Left lung (tissue), 4 donors: ENCODE measurements at regions not wholly inside any gene's neighbourhood (a gene's known extent, or its start where the extent isn't known, plus 50 kb on each side); places are given as distances from the start of the nearest gene placed in this dataset.

Source experiments
- ATAC-seq: fragments of 200-7000 bp; cut with Tn5 transposase; one replicate; pipeline ENCODE4 v1.9.1; 2020; ENCODE audit warnings: moderate library complexity
- DNase-seq, 4 donors: peaks; one replicate each; pipeline ENCODE4 v3.0.0-alpha.2; 2013 to 2020
- H3K27ac ChIP-seq, 2 donors: fragments of 200-600 bp; sonication (generic) in 1 of 2; one replicate each; pipeline versions ENCODE4 v1.5.0 to v1.8.0; 2020 to 2021
- H3K27me3 ChIP-seq, 2 donors: fragments of 200-600 bp; sonication (generic) in 1 of 2; one replicate each; pipeline versions ENCODE4 v1.5.0 to v1.8.0; 2020 to 2021
- H3K36me3 ChIP-seq, 2 donors: fragments of 200-600 bp; sonication (generic) in 1 of 2; one replicate each; pipeline versions ENCODE4 v1.5.0 to v1.8.0; 2020 to 2021
- H3K4me1 ChIP-seq, 2 donors: fragments of 200-600 bp; one replicate each; pipeline ENCODE4 v1.8.0; 2021
- H3K4me3 ChIP-seq, 2 donors: fragments of 200-600 bp; sonication (generic) in 1 of 2; one replicate each; pipeline versions ENCODE4 v1.5.0 to v1.8.0; 2020 to 2021; ENCODE audit warnings: mild to moderate bottlenecking in 1 of 2
- H3K9me3 ChIP-seq, 2 donors: fragments of 200-600 bp; sonication (generic) in 1 of 2; one replicate each; pipeline versions ENCODE4 v1.5.0 to v1.8.0; 2020 to 2021
- intact Hi-C, 2 donors: fragments of 100-400 bp; cut with DNase I; formaldehyde crosslinking; loops; one replicate each; pipeline versions ENCODE4 v1.11.2 to v1.14.2; 2022
- TF ChIP-seq, protein P1 (sequence below), 2 donors: fragments of 200-600 bp; sonication (generic) in 1 of 2; IDR thresholded peaks; one replicate each; pipeline versions ENCODE4 v1.5.0 to v1.8.0; 2021; ENCODE audit warnings: antibody characterized with exemption in 2 of 2
- donor health status: DM: no; HTN: yes; CAD: no.
- donor health status: DM: no; HTN: no; CAD: no.

DNA sequence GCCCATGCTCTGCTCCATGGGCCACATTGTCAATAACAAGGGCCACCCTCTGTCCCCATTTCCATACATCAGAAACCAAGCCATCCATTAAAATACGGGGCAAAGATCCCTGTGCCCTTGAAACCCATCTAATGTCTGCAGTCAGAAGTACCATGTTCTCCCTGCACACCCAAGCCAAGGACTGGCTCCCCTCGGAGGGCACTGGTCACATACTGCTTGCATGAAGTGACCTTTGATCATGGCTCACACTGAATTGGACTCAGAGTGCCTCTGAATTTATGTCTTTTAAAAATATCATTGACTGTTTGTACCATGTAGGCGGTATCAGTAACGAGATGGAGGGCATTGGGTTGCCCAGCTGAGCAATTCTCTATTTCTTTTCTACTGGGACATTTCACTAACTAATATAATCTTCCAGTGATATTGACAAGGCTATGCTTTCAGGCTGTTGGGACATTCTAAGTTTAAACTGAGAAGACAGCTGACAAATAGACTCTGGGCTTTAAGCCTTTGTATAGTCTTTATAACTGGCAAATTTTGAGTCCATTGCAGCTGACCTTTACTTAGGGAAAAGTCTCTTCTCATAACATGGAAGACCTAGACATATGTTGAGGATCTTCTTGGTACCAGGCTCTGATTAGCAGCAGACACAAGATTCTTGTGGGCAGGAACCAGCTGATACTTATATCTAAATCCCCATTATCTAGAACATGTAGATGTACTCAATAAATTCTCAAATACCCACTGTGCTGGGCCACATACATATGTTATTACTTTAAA is 214.3 kb downstream of the MYCN start:
- ATAC-seq (no peak), DNase-seq (no peak)
- Histone ChIP-seq H3K4me3 (no peak overlapping the region), H3K4me1 (no peaks in the 10 kb centered on the region), H3K27ac (no peak overlapping the region), H3K27me3 (no peaks in the 10 kb centered on the region), H3K36me3 (no peaks in the 10 kb centered on the region), H3K9me3 (no peaks in the 10 kb centered on the region)
- TF ChIP-seq, protein P1, sequence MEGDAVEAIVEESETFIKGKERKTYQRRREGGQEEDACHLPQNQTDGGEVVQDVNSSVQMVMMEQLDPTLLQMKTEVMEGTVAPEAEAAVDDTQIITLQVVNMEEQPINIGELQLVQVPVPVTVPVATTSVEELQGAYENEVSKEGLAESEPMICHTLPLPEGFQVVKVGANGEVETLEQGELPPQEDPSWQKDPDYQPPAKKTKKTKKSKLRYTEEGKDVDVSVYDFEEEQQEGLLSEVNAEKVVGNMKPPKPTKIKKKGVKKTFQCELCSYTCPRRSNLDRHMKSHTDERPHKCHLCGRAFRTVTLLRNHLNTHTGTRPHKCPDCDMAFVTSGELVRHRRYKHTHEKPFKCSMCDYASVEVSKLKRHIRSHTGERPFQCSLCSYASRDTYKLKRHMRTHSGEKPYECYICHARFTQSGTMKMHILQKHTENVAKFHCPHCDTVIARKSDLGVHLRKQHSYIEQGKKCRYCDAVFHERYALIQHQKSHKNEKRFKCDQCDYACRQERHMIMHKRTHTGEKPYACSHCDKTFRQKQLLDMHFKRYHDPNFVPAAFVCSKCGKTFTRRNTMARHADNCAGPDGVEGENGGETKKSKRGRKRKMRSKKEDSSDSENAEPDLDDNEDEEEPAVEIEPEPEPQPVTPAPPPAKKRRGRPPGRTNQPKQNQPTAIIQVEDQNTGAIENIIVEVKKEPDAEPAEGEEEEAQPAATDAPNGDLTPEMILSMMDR (IDR thresholded peaks at IDR 0.05) = no peak
- intact Hi-C loops = no loop called here

DNA sequence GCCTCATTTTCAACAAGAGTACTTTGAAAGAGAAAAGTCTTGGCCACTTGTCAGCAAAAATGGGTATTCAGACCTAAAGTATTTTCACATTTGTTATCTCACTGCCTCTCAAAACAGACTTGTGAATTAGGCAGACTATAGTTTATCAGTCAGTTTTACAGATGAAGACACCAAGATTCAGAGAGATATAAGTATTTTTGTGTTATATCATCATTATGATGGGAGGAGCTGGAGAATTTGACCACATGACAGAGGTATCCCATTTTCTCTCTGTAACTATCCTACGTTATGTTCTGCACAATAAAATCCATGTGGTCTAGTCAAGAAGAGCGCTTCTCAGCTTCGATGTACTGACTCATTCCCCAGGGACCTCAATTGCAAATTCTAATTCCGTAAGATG is 213.7 kb downstream of the MYCN start:
- DNase-seq = no peak
- Histone ChIP-seq H3K9me3 (no peaks in the 10 kb centered on the region), H3K27ac (no peak overlapping the region), H3K4me1 (no peaks in the 10 kb centered on the region), H3K4me3 (no peak overlapping the region), H3K36me3 (no peaks in the 10 kb centered on the region), H3K27me3 (no peaks in the 10 kb centered on the region)
- TF ChIP-seq, protein P1 (IDR thresholded peaks at IDR 0.05) = no peak
- intact Hi-C loops = no loop called here
- ATAC-seq = no peak

DNA sequence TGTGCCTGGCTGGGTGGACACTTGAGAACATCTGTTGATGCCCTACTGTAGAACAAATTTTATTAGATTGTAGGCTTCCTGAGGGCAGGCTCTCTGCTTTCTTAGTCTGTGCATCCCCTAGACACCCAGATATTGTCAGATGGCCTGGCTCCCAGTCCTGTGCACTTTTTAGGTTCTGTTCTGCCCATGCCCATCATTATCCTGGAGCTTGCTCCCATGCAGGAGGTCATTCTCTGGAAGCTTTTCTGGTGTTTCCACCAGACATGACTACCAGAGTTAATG is 213.3 kb downstream of the MYCN start:
- intact Hi-C loops = no loop called here
- TF ChIP-seq, protein P1 (IDR thresholded peaks at IDR 0.05) = no peak

GRCh38 chr2:16152928-16153753 is 212.8 kb downstream of the MYCN start:
- Histone ChIP-seq H3K27ac (no peak overlapping the region), H3K4me1 (no peaks in the 10 kb centered on the region), H3K4me3 (no peak overlapping the region), H3K36me3 (no peaks in the 10 kb centered on the region), H3K9me3 (no peaks in the 10 kb centered on the region), H3K27me3 (no peaks in the 10 kb centered on the region)
- ATAC-seq = no peak
- DNase-seq = no peak
- intact Hi-C loops = no loop called here
- TF ChIP-seq, protein P1 (IDR thresholded peaks at IDR 0.05) = no peak

More for the DNA sequence above, 213.3 kb downstream of the MYCN start:
- Histone ChIP-seq H3K36me3 (no peaks in the 10 kb centered on the region), H3K27me3 (no peaks in the 10 kb centered on the region), H3K4me3 (no peak overlapping the region), H3K4me1 (no peaks in the 10 kb centered on the region), H3K9me3 (no peaks in the 10 kb centered on the region), H3K27ac (no peak overlapping the region)
- DNase-seq (no peak), ATAC-seq (no peak)

GRCh38 chr2:16152071-16152927 is 211.9 kb downstream of the MYCN start:
- H3K4me3 ChIP-seq = no peak overlapping the region
- no peaks in the 10 kb centered on the region for H3K36me3 ChIP-seq
- intact Hi-C loops = no loop called here
- ATAC-seq (no peak), DNase-seq (no peak)
- H3K4me1 ChIP-seq = no peaks in the 10 kb centered on the region
- no peak overlapping the region for H3K27ac ChIP-seq
- no peaks in the 10 kb centered on the region for H3K9me3 ChIP-seq
- TF ChIP-seq, protein P1 (IDR thresholded peaks at IDR 0.05) = no peak
- no peaks in the 10 kb centered on the region for H3K27me3 ChIP-seq
